Endothelial cell of umbilical vein (primary cell): ENCODE measurements at regions not wholly inside any gene's neighbourhood (a gene's known extent, or its start where the extent isn't known, plus 50 kb on each side); places are given as distances from the start of the nearest gene placed in this dataset.

Experiments used
- BruUV-seq: library from RNA; stranded (reverse); fragments of 400-500 nt; replicated peaks from 2 replicates; lab custom pipeline; 2021; lab: Mats Ljungman, UMichigan
- CTCF ChIA-PET: fragments of 300-600, 350-600 bp; sonication (Branson Sonifier 250); formaldehyde crosslinking; loops from one replicate; lab custom pipeline; 2021; ENCODE audit warnings: antibody characterized with exemption, inconsistent platforms; lab: Charles Lee
- POLR2A ChIA-PET: fragments of 300-600, 350-600 bp; sonication (Branson Sonifier 250); formaldehyde crosslinking; loops from one replicate; lab custom pipeline; 2021; ENCODE audit warnings: antibody characterized with exemption, inconsistent platforms; lab: Charles Lee
- DNase-seq: peaks from one replicate; pipeline ENCODE4 v3.0.0-alpha.2; 2011; ENCODE audit warnings: low read depth, low spot score
- FAIRE-seq: peaks from 2 replicates; lab custom pipeline; 2011; peaks lifted over from hg19 to GRCh38; lab: Jason Lieb, UNC
- H2AFZ ChIP-seq: 2 replicates; pipeline ENCODE4 v1.6.0; 2012; ENCODE audit warnings: low read depth, low read length, control low read depth, inconsistent platforms
- H3K27ac ChIP-seq: 2 replicates; pipeline ENCODE4 v1.5.1; 2011; ENCODE audit warnings: low read depth, mild to moderate bottlenecking, control low read depth, low read length, moderate library complexity; ENCODE audit not compliant: insufficient read depth
- H3K27me3 ChIP-seq, 2 experiments: 2 replicates each; pipeline versions ENCODE4 v1.6.0 to v1.6.1; 2011; ENCODE audit warnings: low read length in 2 of 2, mixed read lengths in 1 of 2; ENCODE audit not compliant: control insufficient read depth in 2 of 2, insufficient read depth in 2 of 2
- H3K36me3 ChIP-seq, 2 experiments: 2 replicates in 1 of 2; 3 replicates in 1 of 2; pipeline ENCODE4 v1.5.1; 2011; ENCODE audit warnings: low read length in 2 of 2, mild to moderate bottlenecking in 1 of 2, moderate library complexity in 1 of 2; ENCODE audit not compliant: control insufficient read depth in 2 of 2, insufficient read depth in 2 of 2; ENCODE audit errors: extremely low read depth in 1 of 2
- H3K4me1 ChIP-seq: 3 replicates; pipeline ENCODE4 v1.5.1; 2011; ENCODE audit warnings: mild to moderate bottlenecking, low read length; ENCODE audit not compliant: control insufficient read depth, insufficient read depth; ENCODE audit errors: extremely low read depth
- H3K4me2 ChIP-seq: 2 replicates; pipeline ENCODE4 v1.6.1; 2011; ENCODE audit warnings: low read length, control low read depth, mixed read lengths; ENCODE audit not compliant: insufficient read depth
- H3K4me3 ChIP-seq, 3 experiments: fragments of 200-600 bp in 1 of 3; sonication (generic), shearing (Covaris generic) in 1 of 3; replicated peaks in 1 of 3; 2 replicates each; pipeline ENCODE4 v1.5.1; 2011 to 2016; ENCODE audit warnings: control low read depth in 3 of 3, low read length in 3 of 3, mild to moderate bottlenecking in 2 of 3, inconsistent platforms in 1 of 3, low read depth in 1 of 3, moderate library complexity in 1 of 3; ENCODE audit not compliant: insufficient read depth in 1 of 3
- H3K79me2 ChIP-seq: 2 replicates; pipeline ENCODE4 v1.6.0; 2012; ENCODE audit warnings: low read length, inconsistent platforms; ENCODE audit not compliant: control insufficient read depth, insufficient read depth
- H3K9ac ChIP-seq: replicated peaks from 2 replicates; pipeline ENCODE3; 2011; ENCODE audit warnings: low read length, control low read depth; ENCODE audit not compliant: insufficient read depth; ENCODE audit errors: extremely low read depth
- H3K9me1 ChIP-seq: replicated peaks from 3 replicates; pipeline ENCODE4 v1.6.0; 2011; ENCODE audit warnings: mild to moderate bottlenecking, low read length; ENCODE audit not compliant: control insufficient read depth, insufficient read depth; ENCODE audit errors: extremely low read depth
- H3K9me3 ChIP-seq: replicated peaks from 2 replicates; pipeline ENCODE4 v1.5.1; 2012; ENCODE audit warnings: low read length, inconsistent platforms; ENCODE audit not compliant: control insufficient read depth, insufficient read depth
- H4K20me1 ChIP-seq: replicated peaks from 2 replicates; pipeline ENCODE3; 2011; ENCODE audit warnings: mild to moderate bottlenecking, low read length; ENCODE audit not compliant: control insufficient read depth, insufficient read depth; ENCODE audit errors: extremely low read depth
- CTCF ChIP-seq, 2 donors: IDR thresholded peaks; 1 replicate in 1 of 2; 2 replicates in 1 of 2; pipeline ENCODE4 v1.5.1; 2011; ENCODE audit warnings: low read length in 2 of 2, mild to moderate bottlenecking in 2 of 2, moderate library complexity in 2 of 2, control low read depth in 1 of 2, inconsistent platforms in 1 of 2, low read depth in 1 of 2; ENCODE audit not compliant: insufficient read depth in 1 of 2; ENCODE audit errors: extremely low read depth in 1 of 2
- EZH2 ChIP-seq: IDR thresholded peaks from 2 replicates; pipeline ENCODE4 v1.6.1; 2012; ENCODE audit warnings: borderline replicate concordance, low read depth, mild to moderate bottlenecking, moderate library complexity, low read length, inconsistent platforms; ENCODE audit not compliant: severe bottlenecking
- FOS ChIP-seq: IDR thresholded peaks from 2 replicates; pipeline ENCODE4 v1.6.1; 2011; ENCODE audit warnings: mild to moderate bottlenecking, low read length, moderate library complexity, borderline replicate concordance; ENCODE audit not compliant: insufficient read depth
- GATA2 ChIP-seq: IDR thresholded peaks from 2 replicates; pipeline ENCODE4 v1.7.0; 2011; ENCODE audit warnings: low read depth, mild to moderate bottlenecking, moderate library complexity, mixed read lengths, low read length; ENCODE audit not compliant: insufficient read length, insufficient read depth
- JUN ChIP-seq: IDR thresholded peaks from 2 replicates; pipeline ENCODE4 v1.6.1; 2011; ENCODE audit warnings: borderline replicate concordance, low read depth; ENCODE audit not compliant: insufficient read length, insufficient read depth
- MAX ChIP-seq: IDR thresholded peaks from 2 replicates; pipeline ENCODE4 v1.6.1; 2011; ENCODE audit not compliant: insufficient read depth, insufficient read length
- MYC ChIP-seq: IDR thresholded peaks from one replicate; pipeline ENCODE4 v1.6.1; 2011; ENCODE audit warnings: mild to moderate bottlenecking, low read depth, low read length
- POLR2A ChIP-seq: IDR thresholded peaks from 2 replicates; pipeline ENCODE4 v1.6.1; 2012; ENCODE audit warnings: low read depth, mild to moderate bottlenecking, control low read depth, low read length
- POLR2AphosphoS5 ChIP-seq: IDR thresholded peaks from 2 replicates; pipeline ENCODE4 v1.6.1; 2012; ENCODE audit warnings: low read depth, mild to moderate bottlenecking, control low read depth, low read length, moderate library complexity; ENCODE audit not compliant: insufficient read depth
- dilution Hi-C: fragments of 300-500 bp; cut with MboI; formaldehyde crosslinking; loops from one replicate; pipeline ENCODE4 v1.15.0; 2019; ENCODE audit warnings: low sequenced_read_pairs; ENCODE audit not compliant: extremely low pct_ligation_motif_present
- intact Hi-C: fragments of 100-400 bp; cut with micrococcal nuclease; formaldehyde crosslinking; loops from one replicate; pipeline ENCODE4 v1.10.0; 2022

GRCh38 chr13:37211487-37211886 lies 106.0 kb upstream of the CSNK1A1L start:
- dilution Hi-C loops (no loop called here), intact Hi-C loops (no loop called here)
- Histone ChIP-seq H3K9me3 (no peaks in the 10 kb centered on the region), H3K4me1 (peaks cover 3% of the 10 kb centered on the region), H3K9me1 (no peaks in the 10 kb centered on the region), H2AFZ (no peak overlapping the region), H3K27ac (no peak overlapping the region), H3K4me3 (no peak overlapping the region), H4K20me1 (no peaks in the 10 kb centered on the region), H3K27me3 (peaks cover 0 to 5% of the 10 kb centered on the region in 2 experiments), H3K79me2 (no peaks in the 10 kb centered on the region), H3K9ac (no peak overlapping the region), H3K4me2 (no peak overlapping the region), H3K36me3 (no peaks in the 10 kb centered on the region)
- no TSS peak for BruUV-seq
- CTCF ChIA-PET = no interaction called here
- POLR2A ChIA-PET = no interaction called here
- DNase-seq = no peak
- no peak for FAIRE-seq
- no peak for TF ChIP-seq POLR2A
- TF ChIP-seq MAX = no peak
- TF ChIP-seq JUN = no peak
- no peak for TF ChIP-seq CTCF (IDR thresholded peaks at IDR 0.05; ENCODE audit: extremely low read depth in 1 of 2, insufficient read depth in 1 of 2, low read depth in 1 of 2, low read length in 2 of 2)
- TF ChIP-seq FOS = no peak
- TF ChIP-seq POLR2AphosphoS5 = no peak
- TF ChIP-seq GATA2 = no peak
- TF ChIP-seq MYC = no peak
- TF ChIP-seq EZH2 = no peak
